Retinal pigment epithelial cell (primary cell): ENCODE measurements at regions not wholly inside any gene's neighbourhood (a gene's known extent, or its start where the extent isn't known, plus 50 kb on each side); places are given as distances from the start of the nearest gene placed in this dataset.

Experiments used
- DNase-seq: peaks from one replicate; pipeline ENCODE4 v3.0.0-alpha.2; 2010; ENCODE audit warnings: low read depth
- H3K4me3 ChIP-seq: 2 replicates; pipeline ENCODE4 v1.5.1; 2011; ENCODE audit warnings: mild to moderate bottlenecking, low read length, control low read depth, moderate library complexity
- TF ChIP-seq, protein P1 (sequence below): conservative IDR thresholded peaks from 2 replicates; pipeline ENCODE4 v1.5.1; 2011; ENCODE audit warnings: low read depth, low read length, control low read depth, inconsistent platforms

DNA sequence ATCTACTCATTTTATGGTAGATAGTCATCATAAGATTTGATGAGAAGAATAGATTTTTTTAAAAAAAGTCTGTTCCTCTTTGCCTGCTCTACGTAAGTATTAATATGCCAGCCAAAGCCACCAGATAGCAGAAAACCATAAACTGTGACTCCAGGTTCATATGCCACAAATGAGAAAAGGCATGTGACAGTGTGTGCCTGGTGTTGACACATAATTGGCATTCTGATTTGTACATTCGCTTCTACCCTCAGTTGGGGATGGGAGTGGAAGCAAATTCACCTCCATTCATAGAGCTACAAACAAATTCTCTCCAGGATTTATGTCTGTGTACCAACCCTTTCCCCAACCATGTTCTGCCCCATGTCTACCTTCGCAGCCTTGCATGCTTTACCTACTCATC is 391.6 kb downstream of the PMP22 start:
- H3K4me3 ChIP-seq, result no peak overlapping the region
- no peak for DNase-seq
- TF ChIP-seq, protein P1, sequence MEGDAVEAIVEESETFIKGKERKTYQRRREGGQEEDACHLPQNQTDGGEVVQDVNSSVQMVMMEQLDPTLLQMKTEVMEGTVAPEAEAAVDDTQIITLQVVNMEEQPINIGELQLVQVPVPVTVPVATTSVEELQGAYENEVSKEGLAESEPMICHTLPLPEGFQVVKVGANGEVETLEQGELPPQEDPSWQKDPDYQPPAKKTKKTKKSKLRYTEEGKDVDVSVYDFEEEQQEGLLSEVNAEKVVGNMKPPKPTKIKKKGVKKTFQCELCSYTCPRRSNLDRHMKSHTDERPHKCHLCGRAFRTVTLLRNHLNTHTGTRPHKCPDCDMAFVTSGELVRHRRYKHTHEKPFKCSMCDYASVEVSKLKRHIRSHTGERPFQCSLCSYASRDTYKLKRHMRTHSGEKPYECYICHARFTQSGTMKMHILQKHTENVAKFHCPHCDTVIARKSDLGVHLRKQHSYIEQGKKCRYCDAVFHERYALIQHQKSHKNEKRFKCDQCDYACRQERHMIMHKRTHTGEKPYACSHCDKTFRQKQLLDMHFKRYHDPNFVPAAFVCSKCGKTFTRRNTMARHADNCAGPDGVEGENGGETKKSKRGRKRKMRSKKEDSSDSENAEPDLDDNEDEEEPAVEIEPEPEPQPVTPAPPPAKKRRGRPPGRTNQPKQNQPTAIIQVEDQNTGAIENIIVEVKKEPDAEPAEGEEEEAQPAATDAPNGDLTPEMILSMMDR, result no peak

DNA sequence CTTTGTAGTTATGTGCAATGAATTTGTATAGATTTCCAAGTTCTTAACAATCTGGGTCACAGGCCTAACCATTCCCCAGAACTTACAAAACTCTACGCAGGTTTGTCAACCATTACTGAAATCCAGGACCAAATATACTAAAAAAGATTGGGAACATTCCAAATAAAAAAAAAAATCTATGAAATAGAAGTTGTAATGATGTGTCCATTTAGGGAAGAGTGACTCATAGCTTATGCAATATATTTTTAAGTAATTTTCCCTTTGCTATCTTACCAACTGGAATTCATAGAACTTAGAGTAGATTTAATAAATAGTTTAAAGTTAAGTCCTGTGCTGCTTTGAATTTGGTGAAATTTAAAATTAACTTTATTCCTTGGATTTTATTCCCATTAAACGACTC is 393.2 kb downstream of the PMP22 start:
- no peak overlapping the region for H3K4me3 ChIP-seq
- DNase-seq, result no peak
- TF ChIP-seq, protein P1, result no peak

DNA sequence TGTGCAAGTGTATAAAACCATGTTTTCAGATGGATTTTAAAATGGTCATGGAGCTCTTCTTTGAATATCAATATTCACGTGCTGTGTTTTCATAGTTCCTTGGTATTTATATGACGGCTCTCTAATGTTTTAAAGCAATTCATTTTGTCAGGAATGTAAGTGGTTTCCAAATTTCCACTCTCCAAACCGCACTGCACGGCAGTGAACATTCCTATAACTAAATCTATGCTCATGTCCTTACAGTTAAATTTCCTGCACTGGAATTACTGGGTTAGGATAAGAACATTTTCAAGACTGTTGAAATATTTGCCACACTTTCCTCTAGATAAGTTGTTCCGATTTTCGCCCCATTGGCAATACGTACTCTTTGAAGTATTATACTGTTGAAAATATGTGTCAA is 398.9 kb downstream of the PMP22 start:
- TF ChIP-seq, protein P1, result no peak
- no peak overlapping the region for H3K4me3 ChIP-seq
- no peak for DNase-seq

DNA sequence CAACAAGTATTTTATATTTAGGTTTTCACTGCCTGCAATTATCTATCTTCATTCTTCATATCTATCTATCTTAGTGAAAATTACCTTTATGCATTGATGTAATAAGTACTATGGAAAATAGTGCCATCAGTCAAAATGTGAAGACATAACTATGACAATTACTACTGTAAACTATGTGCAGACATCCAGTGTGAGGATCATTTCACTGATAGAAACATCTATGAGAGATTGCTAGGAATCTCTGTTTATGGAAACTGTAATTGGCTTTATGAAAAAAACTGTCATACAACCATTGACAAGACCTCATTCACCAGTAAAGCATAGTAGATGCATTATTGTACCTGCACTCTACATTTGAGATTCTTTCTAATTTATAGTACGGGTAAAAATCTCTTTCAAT is 401.0 kb downstream of the PMP22 start:
- H3K4me3 ChIP-seq, result no peak overlapping the region
- TF ChIP-seq, protein P1, result no peak
- DNase-seq, result no peak

DNA sequence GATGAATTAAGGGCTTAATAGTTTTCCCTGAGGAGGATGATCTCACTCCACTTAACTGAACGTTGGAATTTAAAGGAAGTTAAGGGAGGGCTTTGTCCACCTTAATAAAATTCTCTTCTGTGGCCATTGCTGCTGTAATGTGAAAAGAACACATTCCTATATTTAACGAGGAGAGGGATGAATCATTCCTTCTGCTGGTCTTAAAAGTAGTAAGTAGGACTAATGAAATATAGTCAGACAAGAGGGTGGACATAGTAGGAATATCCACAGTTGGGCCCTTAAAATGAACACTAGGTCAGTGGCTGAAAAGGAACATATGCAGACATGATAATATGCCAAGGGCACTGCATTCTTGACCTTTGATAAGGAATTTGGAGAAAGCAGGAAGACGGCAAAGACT is 405.6 kb downstream of the PMP22 start:
- no peak for DNase-seq
- TF ChIP-seq, protein P1, result no peak
- H3K4me3 ChIP-seq, result no peak overlapping the region

DNA sequence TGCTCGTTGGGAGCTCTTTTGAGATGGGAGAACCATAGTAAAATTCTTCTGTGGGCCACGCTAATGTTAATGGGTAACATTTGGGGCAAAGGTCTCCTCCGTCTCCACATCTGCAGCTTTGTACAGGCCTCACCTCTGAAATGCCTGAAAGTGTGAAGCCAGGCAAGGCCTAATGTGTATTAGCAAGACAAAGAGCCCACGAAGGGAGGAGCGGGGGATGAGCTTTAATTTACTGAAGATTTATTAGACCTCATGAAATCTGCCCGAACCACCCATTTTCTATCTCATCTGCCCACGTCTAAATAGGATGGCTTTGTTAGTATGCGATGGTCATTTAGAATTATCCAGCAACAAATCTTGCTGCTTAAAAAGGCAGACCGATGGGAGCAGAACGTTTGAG is 408.9 kb downstream of the PMP22 start:
- TF ChIP-seq, protein P1, result no peak
- H3K4me3 ChIP-seq, result no peak overlapping the region
- DNase-seq, result no peak

DNA sequence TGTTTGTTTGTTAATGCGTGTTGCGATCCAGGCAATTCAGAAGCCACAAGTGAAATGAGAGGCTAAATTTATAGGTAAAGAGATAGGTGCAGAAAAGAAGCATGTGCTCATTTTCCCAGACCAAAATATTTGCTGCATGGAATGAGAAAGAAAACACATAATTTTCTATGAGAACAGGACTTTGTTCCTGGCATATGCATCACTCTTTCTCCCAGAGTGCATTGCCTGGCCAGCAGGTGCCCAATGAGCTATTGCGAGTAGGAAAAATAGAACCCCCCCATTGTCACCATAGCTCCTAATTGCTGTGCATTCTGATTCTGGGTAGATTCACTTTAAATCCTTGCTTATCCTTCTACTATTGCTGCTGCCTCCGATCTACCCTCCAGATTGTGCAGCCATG is 410.4 kb downstream of the PMP22 start:
- TF ChIP-seq, protein P1, result no peak
- DNase-seq, result no peak
- no peak overlapping the region for H3K4me3 ChIP-seq
